Ovary (tissue), 7 donors: ENCODE measurements at regions not wholly inside any gene's neighbourhood (a gene's known extent, or its start where the extent isn't known, plus 50 kb on each side); places are given as distances from the start of the nearest gene placed in this dataset.

Source experiments
- DNase-seq, 5 donors: peaks; one replicate each; pipeline ENCODE4 v3.0.0-alpha.2; 2019 to 2020
- H3K27ac ChIP-seq, 2 donors: fragments of 200-600 bp; one replicate each; pipeline versions ENCODE4 v1.5.1 to v1.8.0; 2019 to 2022
- H3K27me3 ChIP-seq: fragments of 200-600 bp; one replicate; pipeline ENCODE4 v1.8.0; 2022
- H3K36me3 ChIP-seq: fragments of 200-600 bp; sonication (generic); one replicate; pipeline ENCODE4 v1.5.1; 2019
- H3K4me1 ChIP-seq: one replicate; pipeline ENCODE4 v1.8.1; 2013; ENCODE audit warnings: mild to moderate bottlenecking, moderate library complexity; ENCODE audit not compliant: insufficient read depth
- H3K4me3 ChIP-seq: fragments of 200-600 bp; sonication (generic); one replicate; pipeline ENCODE4 v1.5.1; 2017
- H3K9me3 ChIP-seq, 2 donors: fragments of 200-600 bp in 1 of 2; sonication (generic) in 1 of 2; one replicate each; pipeline versions ENCODE4 v1.5.1 to v1.8.1; 2013 to 2019; ENCODE audit warnings: mild to moderate bottlenecking in 1 of 2, moderate library complexity in 1 of 2
- CTCF ChIP-seq, 3 donors: fragments of 450-650 bp in 2 of 3; fragments of 200-600 bp in 1 of 3; IDR thresholded peaks; one replicate each; pipeline versions ENCODE4 v1.5.1 to v1.8.0; 2016 to 2022; ENCODE audit warnings: antibody characterized with exemption in 3 of 3, mild to moderate bottlenecking in 1 of 3
- EP300 ChIP-seq: sonication (generic); formaldehyde crosslinking; IDR thresholded peaks from one replicate; pipeline ENCODE4 v1.6.1; 2017; ENCODE audit warnings: antibody characterized with exemption
- POLR2A ChIP-seq: fragments of 450-650 bp; IDR thresholded peaks from one replicate; pipeline ENCODE4 v1.6.1; 2017; ENCODE audit warnings: antibody characterized with exemption, mild to moderate bottlenecking, moderate library complexity
- WGBS, 3 donors: extraction: QIAGEN DNeasy Blood & Tissue Kit in 1 of 3; methylation state at CpG; one replicate each; pipeline versions ENCODE4 v1.1.5 to v1.1.7; 2013 to 2017; 5-methylcytosine and 5-hydroxymethylcytosine counted together
- intact Hi-C, 4 donors: fragments of 100-400 bp; cut with DNase I; formaldehyde crosslinking; loops; one replicate each; pipeline versions ENCODE4 v1.11.0 to v1.15.1; 2022 to 2023
- donor health status: DM: no; HTN: no; CAD: no; lungs with moderate emphysema.
- donor health status: DM: no; HTN: no; CAD: no.
- donor health status: Bipolar disorder and iron deficiency.
- donor health status: DM: no; HTN: no; CAD: no.
- donor health status: DM: yes; HTN: yes; CAD: no.

- Histone ChIP-seq H3K36me3 (no peaks in the 10 kb centered on the region), H3K4me1 (no peaks in the 10 kb centered on the region), H3K27ac (no peak overlapping the region), H3K4me3 (no peak overlapping the region), H3K27me3 (no peaks in the 10 kb centered on the region), H3K9me3 (no peaks in the 10 kb centered on the region)
- DNase-seq = no peak
- intact Hi-C loops = no loop called here
- 33 to 97% (median 91%) methylated on average over 1 of the region's 1 CpG for WGBS, 3 donors
- TF ChIP-seq CTCF (IDR thresholded peaks at IDR 0.05) (no peak), EP300 (no peak), POLR2A (no peak)
These were observed 132.1 kb downstream of the SAMD5 start for GRCh38 chr6:147640606-147641005.

GRCh38 chr6:147641511-147641910 lies 133.0 kb downstream of the SAMD5 start:
- WGBS, 3 donors = 85 to 90% (median 89%) methylated on average over 3 of the region's 3 CpGs
- intact Hi-C loops = no loop called here
- Histone ChIP-seq H3K27ac (no peak overlapping the region), H3K9me3 (no peaks in the 10 kb centered on the region), H3K27me3 (no peaks in the 10 kb centered on the region), H3K4me1 (no peaks in the 10 kb centered on the region), H3K36me3 (no peaks in the 10 kb centered on the region), H3K4me3 (no peak overlapping the region)
- DNase-seq = no peak
- TF ChIP-seq POLR2A (no peak), EP300 (no peak), CTCF (IDR thresholded peaks at IDR 0.05) (no peak)

- no peak for DNase-seq
- TF ChIP-seq POLR2A (no peak), EP300 (no peak), CTCF (IDR thresholded peaks at IDR 0.05) (no peak)
- no peak overlapping the region for H3K4me3 ChIP-seq
- H3K27me3 ChIP-seq = no peaks in the 10 kb centered on the region
- intact Hi-C loops = no loop called here
- no peak overlapping the region for H3K27ac ChIP-seq
- H3K36me3 ChIP-seq = no peaks in the 10 kb centered on the region
- no peaks in the 10 kb centered on the region for H3K4me1 ChIP-seq
- no peaks in the 10 kb centered on the region for H3K9me3 ChIP-seq
- WGBS, 3 donors = 29 to 62% (median 32%) methylated on average over 3 of the region's 3 CpGs
These were observed 134.0 kb downstream of the SAMD5 start for GRCh38 chr6:147642458-147642857.

GRCh38 chr6:147643341-147644200 lies 135.1 kb downstream of the SAMD5 start:
- H3K4me1 ChIP-seq = no peaks in the 10 kb centered on the region
- no peak overlapping the region for H3K4me3 ChIP-seq
- intact Hi-C loops = no loop called here
- TF ChIP-seq CTCF (IDR thresholded peaks at IDR 0.05) (no peak), EP300 (no peak), POLR2A (no peak)
- H3K9me3 ChIP-seq = no peaks in the 10 kb centered on the region
- H3K36me3 ChIP-seq = no peaks in the 10 kb centered on the region
- WGBS, 3 donors = 78 to 84% (median 80%) methylated on average over 4 of the region's 4 CpGs
- DNase-seq = no peak
- no peak overlapping the region for H3K27ac ChIP-seq
- H3K27me3 ChIP-seq = no peaks in the 10 kb centered on the region
